ENCODE measurements at regions not wholly inside any gene's neighbourhood (a gene's known extent, or its start where the extent isn't known, plus 50 kb on each side); places are given as distances from the start of the nearest gene placed in this dataset.

DNA sequence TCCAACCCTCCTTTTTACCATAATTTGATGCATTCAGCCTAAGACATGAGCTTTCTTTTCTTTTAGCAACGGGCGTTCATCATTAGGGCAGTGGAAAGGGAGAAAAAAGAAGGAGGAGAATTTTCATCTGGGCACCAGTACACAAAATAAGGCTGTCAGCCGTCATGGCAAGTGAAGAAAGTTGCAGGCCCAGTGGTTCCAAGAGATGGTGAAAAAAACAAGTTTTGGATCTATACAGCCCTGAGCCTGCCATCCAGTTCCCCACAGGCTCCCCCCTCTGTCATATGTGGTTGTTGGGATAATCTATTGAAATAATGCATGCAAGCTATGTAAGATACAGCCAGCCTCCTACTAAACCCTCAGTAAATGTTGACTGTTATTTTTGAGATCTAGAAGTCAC lies 500.6 kb upstream of the PROK2 start (continued):
- no peak for TF ChIP-seq CHD7 (IDR thresholded peaks at IDR 0.05; ENCODE audit: insufficient replicate concordance, low read length)
- no peak for TF ChIP-seq SUZ12 (IDR thresholded peaks at IDR 0.05; ENCODE audit: low read length)
- no peak for TF ChIP-seq ATF2 (IDR thresholded peaks at IDR 0.05; ENCODE audit: low read length)
- TF ChIP-seq JUND (IDR thresholded peaks at IDR 0.05; ENCODE audit: low read length) = no peak
- TF ChIP-seq CEBPB (IDR thresholded peaks at IDR 0.05; ENCODE audit: low read depth, low read length) = no peak
- TF ChIP-seq, protein P1, sequence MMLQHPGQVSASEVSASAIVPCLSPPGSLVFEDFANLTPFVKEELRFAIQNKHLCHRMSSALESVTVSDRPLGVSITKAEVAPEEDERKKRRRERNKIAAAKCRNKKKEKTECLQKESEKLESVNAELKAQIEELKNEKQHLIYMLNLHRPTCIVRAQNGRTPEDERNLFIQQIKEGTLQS (IDR thresholded peaks at IDR 0.05; ENCODE audit: insufficient read depth, low read depth, low read length) = no peak

Data from H1 (cell line).